ENCODE measurements at regions not wholly inside any gene's neighbourhood (a gene's known extent, or its start where the extent isn't known, plus 50 kb on each side); places are given as distances from the start of the nearest gene placed in this dataset.

GRCh38 chr2:235149736-235150135 lies 197.9 kb downstream of the SH3BP4 start:
- H3K18ac ChIP-seq (ENCODE audit: extremely low read depth, low read length), result no peak overlapping the region

More at GRCh38 chr2:235149736-235150135, 197.9 kb downstream of the SH3BP4 start:
- Histone ChIP-seq H4K5ac (ENCODE audit: insufficient read length, low read depth, low read length) (no peak overlapping the region), H3K23ac (ENCODE audit: insufficient read length) (no peak overlapping the region), H3K9me3 (ENCODE audit: insufficient read depth in 2 of 2, low read depth in 1 of 2, low read length in 1 of 2) (no peaks in the 10 kb centered on the region), H2AFZ (ENCODE audit: low read length) (no peak overlapping the region), H2BK12ac (ENCODE audit: low read depth, low read length) (no peak overlapping the region), H3K4me1 (replicated peaks in 1 of 4; ENCODE audit: control insufficient read depth in 3 of 4, insufficient read depth in 4 of 4, low read length in 3 of 4) (no peaks in the 10 kb centered on the region), H4K91ac (replicated peaks; ENCODE audit: insufficient read length, low read length) (no peak overlapping the region), H4K20me1 (replicated peaks in 1 of 2; ENCODE audit: control insufficient read depth in 1 of 2, insufficient read depth in 2 of 2, low read length in 2 of 2) (no peaks in the 10 kb centered on the region), H3K23me2 (ENCODE audit: low read depth, low read length) (no peaks in the 10 kb centered on the region), H3K4me2 (ENCODE audit: insufficient read depth in 1 of 2, low read depth in 2 of 2, low read length in 2 of 2) (no peak overlapping the region), H3K79me2 (ENCODE audit: control insufficient read depth in 1 of 2, insufficient read depth in 2 of 2, low read length in 2 of 2) (no peaks in the 10 kb centered on the region), H2BK20ac (ENCODE audit: low read length) (no peak overlapping the region), H2BK15ac (ENCODE audit: low read length) (no peak overlapping the region), H3K27me3 (replicated peaks in 1 of 4; ENCODE audit: control insufficient read depth in 3 of 4, extremely low read depth in 1 of 4, insufficient read depth in 3 of 4, low read length in 3 of 4) (no peaks in the 10 kb centered on the region; a peak in 1 of 7 replicates), H3K9ac (replicated peaks in 1 of 4; ENCODE audit: extremely low read depth in 1 of 4, low read depth in 3 of 4, low read length in 3 of 4) (no peak overlapping the region), H3K14ac (ENCODE audit: insufficient read length) (no peak overlapping the region), H3K27ac (ENCODE audit: low read depth, low read length) (no peak overlapping the region), H2BK5ac (ENCODE audit: low read depth, low read length) (no peak overlapping the region), H4K8ac (ENCODE audit: extremely low read depth, insufficient read depth, low read length) (no peak overlapping the region), H3K79me1 (ENCODE audit: low read depth, low read length) (no peaks in the 10 kb centered on the region), H2BK120ac (replicated peaks; ENCODE audit: low read depth, low read length) (no peak overlapping the region), H3K56ac (replicated peaks; ENCODE audit: insufficient read length, low read depth, low read length) (no peak overlapping the region), H3K4me3 (ENCODE audit: extremely low read depth in 1 of 4, insufficient read depth in 2 of 4, low read depth in 3 of 4, low read length in 4 of 4) (no peak overlapping the region), H3K36me3 (ENCODE audit: control insufficient read depth in 2 of 4, insufficient read depth in 4 of 4, low read length in 3 of 4) (no peaks in the 10 kb centered on the region), H2AK5ac (ENCODE audit: low read depth, low read length) (no peak overlapping the region), H3K4ac (replicated peaks; ENCODE audit: insufficient read length, low read depth, low read length) (no peak overlapping the region)
- no peak for FAIRE-seq
- ChIA-PET POLR2A (ENCODE audit: partially characterized antibody) (no interaction called here), CTCF (ENCODE audit: partially characterized antibody) (interaction anchor here (2.7 kb wide), 1 partner anchor 14 kb away, joined by 7 read pairs; no protein-coding TSS in a partner anchor)
- no peak for DNase-seq (ENCODE audit: low read depth in 1 of 2, low spot score in 2 of 2)
- TF ChIP-seq, protein P1, sequence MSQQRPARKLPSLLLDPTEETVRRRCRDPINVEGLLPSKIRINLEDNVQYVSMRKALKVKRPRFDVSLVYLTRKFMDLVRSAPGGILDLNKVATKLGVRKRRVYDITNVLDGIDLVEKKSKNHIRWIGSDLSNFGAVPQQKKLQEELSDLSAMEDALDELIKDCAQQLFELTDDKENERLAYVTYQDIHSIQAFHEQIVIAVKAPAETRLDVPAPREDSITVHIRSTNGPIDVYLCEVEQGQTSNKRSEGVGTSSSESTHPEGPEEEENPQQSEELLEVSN (IDR thresholded peaks at IDR 0.05), result no peak
- no peak for TF ChIP-seq RFX5 (IDR thresholded peaks at IDR 0.05; ENCODE audit: borderline replicate concordance, low read depth, low read length)
- TF ChIP-seq SP1 (IDR thresholded peaks at IDR 0.05; ENCODE audit: low read depth, low read length), result no peak
- WGBS, 2 experiments (ENCODE audit: extremely low coverage in 1 of 2, insufficient coverage in 1 of 2, insufficient read length in 1 of 2, insufficient replicate concordance in 2 of 2, low coverage in 1 of 2, low lambda C conversion rate in 2 of 2, missing lambda C conversion rate in 1 of 2), result 73% methylated on average over 1 of the region's 1 CpG; no CpG with 5 or more reads in 1 of the 2 experiments
